GM13976 (cell line): ENCODE measurements at regions not wholly inside any gene's neighbourhood (a gene's known extent, or its start where the extent isn't known, plus 50 kb on each side); places are given as distances from the start of the nearest gene placed in this dataset.

Experiments used
- DNase-seq: peaks from one replicate; pipeline ENCODE4 v3.0.0; 2012; ENCODE audit warnings: low spot score
- CTCF ChIP-seq: IDR thresholded peaks from 2 replicates; pipeline ENCODE4 v1.5.1; 2012; ENCODE audit warnings: borderline replicate concordance, mild to moderate bottlenecking; ENCODE audit not compliant: insufficient read depth; ENCODE audit errors: extremely low read depth, missing control alignments, control extremely low read depth
- in situ Hi-C: fragments of 300-500 bp; cut with MboI; formaldehyde crosslinking; loops from one replicate; pipeline ENCODE4 v1.12.0; 2022; ENCODE audit warnings: low sequenced_read_pairs, mixed read lengths, inconsistent platforms; ENCODE audit not compliant: unreplicated experiment

GRCh38 chr2:43125090-43125998, 101.1 kb downstream of the ZFP36L2 start:
- in situ Hi-C loops: loop anchor here (5.0 to 10.0 kb wide), 3 partner anchors 107 to 359 kb away; no protein-coding TSS in a partner anchor
- no peak for TF ChIP-seq CTCF
- DNase-seq: no peak

GRCh38 chr2:43124687-43125057, 101.7 kb downstream of the ZFP36L2 start:
- in situ Hi-C loops: loop anchor here (5.0 to 10.0 kb wide), 3 partner anchors 108 to 360 kb away; no protein-coding TSS in a partner anchor
- TF ChIP-seq CTCF: no peak
- DNase-seq: no peak

- no peak for TF ChIP-seq CTCF
- DNase-seq: no peak
- in situ Hi-C loops: loop anchor here (10.0 kb wide), 2 partner anchors 149 to 361 kb away; no protein-coding TSS in a partner anchor
These were observed 102.3 kb downstream of the ZFP36L2 start for GRCh38 chr2:43123981-43124686.

- TF ChIP-seq CTCF: no peak
- no peak for DNase-seq
- in situ Hi-C loops: loop anchor here (10.0 kb wide), 2 partner anchors 149 to 361 kb away; no protein-coding TSS in a partner anchor
These were observed 102.9 kb downstream of the ZFP36L2 start for GRCh38 chr2:43123486-43123885.

GRCh38 chr2:43123028-43123427, 103.4 kb downstream of the ZFP36L2 start:
- in situ Hi-C loops: loop anchor here (10.0 kb wide), 2 partner anchors 148 to 362 kb away; no protein-coding TSS in a partner anchor
- no peak for TF ChIP-seq CTCF
- DNase-seq: no peak

- no peak for TF ChIP-seq CTCF
- in situ Hi-C loops: loop anchor here (10.0 kb wide), 2 partner anchors 147 to 363 kb away; no protein-coding TSS in a partner anchor
- DNase-seq: no peak
These were observed 104.7 kb downstream of the ZFP36L2 start for GRCh38 chr2:43121580-43122314.
